ENCODE measurements at regions not wholly inside any gene's neighbourhood (a gene's known extent, or its start where the extent isn't known, plus 50 kb on each side); places are given as distances from the start of the nearest gene placed in this dataset.

- H3K27ac ChIP-seq, result no peak overlapping the region
- no peaks in the 10 kb centered on the region for H3K27me3 ChIP-seq
- TF ChIP-seq CTCF (IDR thresholded peaks at IDR 0.05), result no peak
- H3K36me3 ChIP-seq, result no peaks in the 10 kb centered on the region
- no peaks in the 10 kb centered on the region for H3K9me3 ChIP-seq
- H3K4me1 ChIP-seq (ENCODE audit: control insufficient read depth in 1 of 2, insufficient read depth in 1 of 2, low read depth in 1 of 2, low read length in 1 of 2), result peaks cover 11 to 14% of the 10 kb centered on the region in 2 experiments
- H3K4me3 ChIP-seq (ENCODE audit: low read depth in 1 of 2, low read length in 1 of 2), result no peak overlapping the region
Observed at GRCh38 chr6:108738684-108739416, 109.4 kb upstream of the ARMC2 start.

GRCh38 chr6:108739496-108740330, 108.5 kb upstream of the ARMC2 start:
- no peak overlapping the region for H3K4me3 ChIP-seq (ENCODE audit: low read depth in 1 of 2, low read length in 1 of 2)
- no peaks in the 10 kb centered on the region for H3K36me3 ChIP-seq
- TF ChIP-seq CTCF (IDR thresholded peaks at IDR 0.05), result no peak
- peaks cover 11 to 14% of the 10 kb centered on the region in 2 experiments for H3K4me1 ChIP-seq (ENCODE audit: control insufficient read depth in 1 of 2, insufficient read depth in 1 of 2, low read depth in 1 of 2, low read length in 1 of 2)
- H3K27ac ChIP-seq, result no peak overlapping the region
- H3K27me3 ChIP-seq, result no peaks in the 10 kb centered on the region
- H3K9me3 ChIP-seq, result no peaks in the 10 kb centered on the region

- no peak overlapping the region for H3K4me3 ChIP-seq (ENCODE audit: low read depth in 1 of 2, low read length in 1 of 2)
- H3K9me3 ChIP-seq, result no peaks in the 10 kb centered on the region
- no peak for TF ChIP-seq CTCF (IDR thresholded peaks at IDR 0.05)
- H3K4me1 ChIP-seq (ENCODE audit: control insufficient read depth in 1 of 2, insufficient read depth in 1 of 2, low read depth in 1 of 2, low read length in 1 of 2), result peaks cover 11 to 14% of the 10 kb centered on the region in 2 experiments
- no peaks in the 10 kb centered on the region for H3K36me3 ChIP-seq
- H3K27me3 ChIP-seq, result no peaks in the 10 kb centered on the region
- H3K27ac ChIP-seq, result peak overlapping the region; percentile 77
Observed at GRCh38 chr6:108741331-108741989, 106.8 kb upstream of the ARMC2 start.

GRCh38 chr6:108742041-108742440, 106.2 kb upstream of the ARMC2 start:
- TF ChIP-seq CTCF (IDR thresholded peaks at IDR 0.05), result no peak
- H3K9me3 ChIP-seq, result no peaks in the 10 kb centered on the region
- no peak overlapping the region for H3K4me3 ChIP-seq (ENCODE audit: low read depth in 1 of 2, low read length in 1 of 2)
- no peaks in the 10 kb centered on the region for H3K27me3 ChIP-seq
- peaks cover 11 to 14% of the 10 kb centered on the region in 2 experiments for H3K4me1 ChIP-seq (ENCODE audit: control insufficient read depth in 1 of 2, insufficient read depth in 1 of 2, low read depth in 1 of 2, low read length in 1 of 2)
- no peaks in the 10 kb centered on the region for H3K36me3 ChIP-seq
- H3K27ac ChIP-seq, result peak overlapping the region; percentile 77

- TF ChIP-seq CTCF (IDR thresholded peaks at IDR 0.05), result no peak
- peaks cover 11 to 14% of the 10 kb centered on the region in 2 experiments for H3K4me1 ChIP-seq (ENCODE audit: control insufficient read depth in 1 of 2, insufficient read depth in 1 of 2, low read depth in 1 of 2, low read length in 1 of 2)
- no peak overlapping the region for H3K4me3 ChIP-seq (ENCODE audit: low read depth in 1 of 2, low read length in 1 of 2)
- no peaks in the 10 kb centered on the region for H3K9me3 ChIP-seq
- no peak overlapping the region for H3K27ac ChIP-seq
- H3K36me3 ChIP-seq, result no peaks in the 10 kb centered on the region
- H3K27me3 ChIP-seq, result no peaks in the 10 kb centered on the region
Observed at GRCh38 chr6:108744244-108744972, 103.8 kb upstream of the ARMC2 start.

Measured in neutrophil (primary cell).